ENCODE measurements at regions not wholly inside any gene's neighbourhood (a gene's known extent, or its start where the extent isn't known, plus 50 kb on each side); places are given as distances from the start of the nearest gene placed in this dataset.

- intact Hi-C loops (cut with DNase I), result no loop called here
Observed at GRCh38 chr5:103451261-103451660, 111.3 kb downstream of the NUDT12 start.

GRCh38 chr5:103450333-103451061, 112.1 kb downstream of the NUDT12 start:
- Histone ChIP-seq H3K4me1 (no peaks in the 10 kb centered on the region), H3K9me3 (no peaks in the 10 kb centered on the region), H3K4me3 (no peak overlapping the region), H3K27ac (no peak overlapping the region), H3K36me3 (no peaks in the 10 kb centered on the region), H3K27me3 (no peaks in the 10 kb centered on the region)
- intact Hi-C loops (cut with DNase I), result no loop called here
- no peak for DNase-seq (ENCODE audit: extremely low spot score in 2 of 2)
- TF ChIP-seq CTCF (IDR thresholded peaks at IDR 0.05) (no peak), POLR2AphosphoS5 (IDR thresholded peaks at IDR 0.05; ENCODE audit: insufficient read depth in 1 of 2, low read depth in 1 of 2) (no peak), POLR2A (IDR thresholded peaks at IDR 0.05) (no peak)

More at GRCh38 chr5:103451261-103451660, 111.3 kb downstream of the NUDT12 start:
- Histone ChIP-seq H3K9me3 (no peaks in the 10 kb centered on the region), H3K27ac (no peak overlapping the region), H3K27me3 (no peaks in the 10 kb centered on the region), H3K4me3 (no peak overlapping the region), H3K36me3 (no peaks in the 10 kb centered on the region), H3K4me1 (no peaks in the 10 kb centered on the region)
- DNase-seq (ENCODE audit: extremely low spot score in 2 of 2), result no peak
- TF ChIP-seq CTCF (IDR thresholded peaks at IDR 0.05) (no peak), POLR2AphosphoS5 (IDR thresholded peaks at IDR 0.05; ENCODE audit: insufficient read depth in 1 of 2, low read depth in 1 of 2) (no peak), POLR2A (IDR thresholded peaks at IDR 0.05) (no peak)

GRCh38 chr5:103446813-103447212, 115.8 kb downstream of the NUDT12 start:
- intact Hi-C loops (cut with DNase I), result no loop called here
- H3K4me1 ChIP-seq, result no peaks in the 10 kb centered on the region
- no peak for TF ChIP-seq POLR2A (IDR thresholded peaks at IDR 0.05)
- TF ChIP-seq POLR2AphosphoS5 (IDR thresholded peaks at IDR 0.05; ENCODE audit: insufficient read depth in 1 of 2, low read depth in 1 of 2), result no peak
- no peak for TF ChIP-seq CTCF (IDR thresholded peaks at IDR 0.05)

GRCh38 chr5:103445426-103446035, 117.1 kb downstream of the NUDT12 start:
- no peak for DNase-seq (ENCODE audit: extremely low spot score in 2 of 2)
- H3K4me3 ChIP-seq, result no peak overlapping the region
- no peaks in the 10 kb centered on the region for H3K9me3 ChIP-seq

More at GRCh38 chr5:103446813-103447212, 115.8 kb downstream of the NUDT12 start:
- Histone ChIP-seq H3K36me3 (no peaks in the 10 kb centered on the region), H3K9me3 (no peaks in the 10 kb centered on the region), H3K27ac (no peak overlapping the region), H3K4me3 (no peak overlapping the region), H3K27me3 (no peaks in the 10 kb centered on the region)
- DNase-seq (ENCODE audit: extremely low spot score in 2 of 2), result no peak

GRCh38 chr5:103444333-103445038, 118.1 kb downstream of the NUDT12 start:
- no peak for DNase-seq (ENCODE audit: extremely low spot score in 2 of 2)
- Histone ChIP-seq H3K27me3 (no peaks in the 10 kb centered on the region), H3K36me3 (no peaks in the 10 kb centered on the region), H3K27ac (no peak overlapping the region), H3K9me3 (no peaks in the 10 kb centered on the region), H3K4me3 (no peak overlapping the region), H3K4me1 (no peaks in the 10 kb centered on the region)
- TF ChIP-seq CTCF (IDR thresholded peaks at IDR 0.05) (no peak), POLR2A (IDR thresholded peaks at IDR 0.05) (no peak)
- intact Hi-C loops (cut with DNase I), result no loop called here

More at GRCh38 chr5:103445426-103446035, 117.1 kb downstream of the NUDT12 start:
- TF ChIP-seq POLR2AphosphoS5 (IDR thresholded peaks at IDR 0.05; ENCODE audit: insufficient read depth in 1 of 2, low read depth in 1 of 2), result no peak
- Histone ChIP-seq H3K36me3 (no peaks in the 10 kb centered on the region), H3K27me3 (no peaks in the 10 kb centered on the region), H3K4me1 (no peaks in the 10 kb centered on the region), H3K27ac (no peak overlapping the region)
- intact Hi-C loops (cut with DNase I), result no loop called here
